Muscle layer of colon (tissue), 2 donors: ENCODE measurements at regions not wholly inside any gene's neighbourhood (a gene's known extent, or its start where the extent isn't known, plus 50 kb on each side); places are given as distances from the start of the nearest gene placed in this dataset.

ENCODE experiments used
- H3K27ac ChIP-seq: one replicate; pipeline ENCODE4 v1.7.0; 2013; ENCODE audit warnings: low read depth, mild to moderate bottlenecking, low read length, moderate library complexity
- H3K27me3 ChIP-seq, 2 donors: one replicate each; pipeline ENCODE4 v1.7.0; 2013; ENCODE audit warnings: low read length in 2 of 2, mild to moderate bottlenecking in 2 of 2; ENCODE audit not compliant: insufficient read depth in 2 of 2, control insufficient read depth in 1 of 2
- H3K36me3 ChIP-seq: one replicate; pipeline ENCODE4 v1.7.0; 2013; ENCODE audit warnings: mild to moderate bottlenecking, low read length; ENCODE audit not compliant: insufficient read depth
- H3K4me1 ChIP-seq: one replicate; pipeline ENCODE4 v1.7.0; 2013; ENCODE audit warnings: mild to moderate bottlenecking, low read length; ENCODE audit not compliant: insufficient read depth
- H3K4me3 ChIP-seq, 2 donors: one replicate each; pipeline ENCODE4 v1.7.0; 2013; ENCODE audit warnings: low read length in 2 of 2, low read depth in 1 of 2, mild to moderate bottlenecking in 1 of 2, moderate library complexity in 1 of 2
- H3K9ac ChIP-seq: one replicate; pipeline ENCODE4 v1.7.0; 2013; ENCODE audit warnings: low read length
- H3K9me3 ChIP-seq: one replicate; pipeline ENCODE4 v1.7.0; 2013; ENCODE audit warnings: mild to moderate bottlenecking, low read length
- donor health status: abdominal sarcoma.
- donor health status: Adenocarcinoma of cecum.

DNA sequence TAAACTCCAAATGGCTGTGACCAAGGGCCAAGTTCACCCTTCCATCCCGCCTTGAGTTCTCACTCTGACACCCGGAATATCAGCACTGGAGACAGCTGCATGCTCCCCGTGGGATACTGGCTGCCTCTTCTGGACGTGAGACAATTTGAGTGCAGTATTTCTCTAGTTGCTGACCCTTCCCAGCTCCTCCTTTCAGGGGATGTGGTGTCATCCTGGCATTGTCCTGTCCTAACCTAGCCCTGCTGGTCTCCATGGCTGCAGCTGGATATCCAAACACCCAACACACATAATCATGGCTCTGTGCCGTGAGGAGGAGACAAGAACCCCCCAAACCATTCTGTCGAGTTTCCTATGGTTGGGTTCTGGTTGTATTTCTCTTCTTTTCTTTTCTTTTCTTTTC lies 82.6 kb downstream of the PAX1 start:
- Histone ChIP-seq H3K4me3 (no peak overlapping the region), H3K9ac (no peak overlapping the region), H3K36me3 (no peaks in the 10 kb centered on the region), H3K4me1 (no peaks in the 10 kb centered on the region), H3K27ac (no peak overlapping the region), H3K9me3 (no peaks in the 10 kb centered on the region), H3K27me3 (no peaks in the 10 kb centered on the region)

DNA sequence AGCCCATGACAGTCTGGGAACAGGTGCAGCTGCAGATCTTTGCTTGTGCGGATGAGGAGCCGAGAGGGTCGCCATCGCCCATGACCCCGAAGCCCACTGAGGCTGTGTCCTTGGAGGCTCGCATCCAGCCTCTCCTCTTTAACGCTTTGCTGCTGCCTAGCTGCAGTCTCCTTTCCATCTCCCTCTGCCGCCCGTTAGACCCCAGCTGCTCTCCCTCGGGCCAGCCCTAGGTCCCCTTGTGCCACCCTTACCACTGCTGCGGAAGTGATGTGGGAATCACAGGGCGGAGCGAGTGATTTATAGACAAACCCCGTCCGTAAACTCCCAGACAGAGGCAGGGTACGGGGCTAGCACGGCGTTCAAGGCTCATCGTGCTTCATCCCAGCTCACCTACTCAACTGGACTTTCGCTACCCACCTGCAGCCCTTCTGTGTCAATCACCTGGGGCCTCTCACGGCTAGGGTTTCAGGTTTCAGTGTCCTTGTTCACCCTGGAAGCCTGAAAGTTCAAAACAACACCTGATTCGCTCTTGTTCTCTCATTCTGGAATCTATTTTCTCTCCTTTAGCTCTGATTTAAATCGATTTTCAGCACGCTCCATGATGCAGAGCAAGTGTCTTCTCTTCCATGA lies 76.1 kb downstream of the PAX1 start:
- no peaks in the 10 kb centered on the region for H3K9me3 ChIP-seq
- H3K4me1 ChIP-seq, result no peaks in the 10 kb centered on the region
- no peaks in the 10 kb centered on the region for H3K27me3 ChIP-seq
- no peak overlapping the region for H3K27ac ChIP-seq
- no peak overlapping the region for H3K4me3 ChIP-seq
- H3K9ac ChIP-seq, result no peak overlapping the region
- no peaks in the 10 kb centered on the region for H3K36me3 ChIP-seq

DNA sequence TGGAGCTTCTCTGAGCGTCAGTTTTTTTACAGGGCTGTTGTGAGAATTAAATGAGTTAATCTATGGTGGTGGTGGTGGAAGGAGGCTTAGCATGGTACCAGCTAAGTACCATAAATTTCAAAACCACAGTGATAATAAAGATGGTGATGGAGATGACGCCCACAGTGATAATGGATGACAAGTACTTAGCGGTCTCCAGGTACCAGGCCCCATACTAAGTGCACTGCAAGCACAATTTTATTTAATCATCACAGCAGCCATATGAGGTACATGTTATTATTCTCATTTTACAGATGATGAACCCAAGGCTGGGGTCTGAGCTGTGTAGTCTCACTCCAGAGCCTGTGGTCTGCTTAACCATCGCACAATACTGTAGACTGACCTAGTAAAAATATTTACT lies 75.1 kb downstream of the PAX1 start:
- H3K9ac ChIP-seq, result no peak overlapping the region
- H3K9me3 ChIP-seq, result no peaks in the 10 kb centered on the region
- no peaks in the 10 kb centered on the region for H3K36me3 ChIP-seq
- H3K27ac ChIP-seq, result no peak overlapping the region
- H3K4me1 ChIP-seq, result no peaks in the 10 kb centered on the region
- no peak overlapping the region for H3K4me3 ChIP-seq
- no peaks in the 10 kb centered on the region for H3K27me3 ChIP-seq
